ENCODE measurements at regions not wholly inside any gene's neighbourhood (a gene's known extent, or its start where the extent isn't known, plus 50 kb on each side); places are given as distances from the start of the nearest gene placed in this dataset.

DNA sequence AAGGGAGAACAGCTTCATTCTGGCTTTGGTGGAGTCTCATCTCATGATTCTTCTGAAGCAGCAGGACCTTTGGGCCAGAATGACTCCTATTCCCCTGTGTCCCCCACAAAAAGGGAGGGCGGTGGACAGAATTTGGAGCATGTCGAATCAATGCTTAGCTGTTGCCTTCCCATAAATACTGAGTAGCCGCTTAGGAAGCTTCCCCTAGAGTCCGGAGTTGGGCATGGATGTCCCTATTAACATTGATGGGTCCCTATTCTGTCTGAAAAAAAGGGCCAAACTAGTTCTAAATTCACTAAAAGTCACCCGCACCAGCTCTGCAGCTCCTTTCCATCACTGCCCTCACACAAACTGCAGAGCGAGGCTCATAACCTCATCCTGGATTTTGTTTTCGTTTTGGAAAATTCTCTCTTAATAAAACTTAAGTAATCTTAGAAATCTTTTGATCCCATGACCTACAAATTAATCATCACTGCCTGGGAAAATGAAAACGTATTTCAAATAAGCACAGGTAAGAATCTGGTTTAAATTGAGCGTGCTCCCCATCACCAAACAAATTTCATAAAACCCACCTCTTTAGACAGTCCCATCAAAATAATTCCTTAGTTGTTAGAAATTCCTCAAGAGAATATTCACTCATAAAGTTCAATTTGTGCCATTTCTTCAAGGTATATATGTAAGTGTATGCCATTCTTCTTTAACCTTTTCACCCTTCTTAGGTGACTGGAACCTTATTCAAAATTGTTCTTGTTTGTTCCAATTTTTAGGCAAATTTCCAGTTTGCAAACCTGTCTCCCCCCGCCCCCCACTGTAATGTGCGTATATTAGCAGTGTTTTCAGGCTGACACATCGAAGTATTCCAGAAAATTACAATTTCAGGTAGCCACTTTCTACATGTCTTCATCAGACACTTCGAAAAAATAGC, 53.3 kb upstream of the NKAP start:
- no peak for ATAC-seq (ENCODE audit: low FRiP score in 2 of 2)
- 13 to 34% methylated on average over 11 to 13 of the region's 13 CpGs for WGBS, 2 donors
- peaks cover 2 to 11% (median 5%) of the 10 kb centered on the region in 4 donors for H3K4me1 ChIP-seq
- H3K27me3 ChIP-seq, result peaks cover 0 to 4% (median 2%) of the 10 kb centered on the region in 4 donors
- no peak for DNase-seq
- H3K4me3 ChIP-seq, result no peak overlapping the region
- TF ChIP-seq CTCF (IDR thresholded peaks at IDR 0.05) (no peak), POLR2A (IDR thresholded peaks at IDR 0.05) (no peak), EP300 (IDR thresholded peaks at IDR 0.05) (no peak), POLR2AphosphoS5 (IDR thresholded peaks at IDR 0.05) (no peak)
- no peaks in the 10 kb centered on the region for H3K9me3 ChIP-seq
- no peak overlapping the region for H3K27ac ChIP-seq
- H3K36me3 ChIP-seq, result no peaks in the 10 kb centered on the region

DNA sequence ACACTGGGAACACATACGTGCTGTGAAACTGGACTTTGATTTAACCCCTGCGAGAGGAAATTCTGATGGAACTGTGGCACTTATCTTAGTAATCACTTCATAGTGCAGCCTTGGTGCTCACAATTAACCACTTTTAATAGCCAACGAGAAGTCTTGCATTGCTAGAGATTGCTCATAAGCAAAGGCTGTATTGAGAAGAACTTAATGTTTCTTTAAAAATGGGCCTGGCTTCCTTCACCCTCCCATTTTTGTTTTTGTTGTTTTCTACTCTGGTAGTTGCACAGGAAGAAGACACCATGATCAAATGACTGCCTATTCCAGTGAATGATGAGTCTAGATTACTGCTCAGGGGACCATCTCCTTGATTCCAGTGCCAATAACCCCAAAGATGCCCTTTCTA, 52.5 kb upstream of the NKAP start:
- H3K4me1 ChIP-seq, result peaks cover 7 to 16% (median 11%) of the 10 kb centered on the region in 4 donors
- no peak overlapping the region for H3K4me3 ChIP-seq
- H3K27me3 ChIP-seq, result peaks cover 0 to 4% (median 2%) of the 10 kb centered on the region in 4 donors
- DNase-seq (no peak), ATAC-seq (ENCODE audit: low FRiP score in 2 of 2) (no peak)
- H3K9me3 ChIP-seq, result no peaks in the 10 kb centered on the region
- no peaks in the 10 kb centered on the region for H3K36me3 ChIP-seq
- no peak for TF ChIP-seq POLR2AphosphoS5 (IDR thresholded peaks at IDR 0.05)
- no peak for TF ChIP-seq POLR2A (IDR thresholded peaks at IDR 0.05)
- no peak for TF ChIP-seq EP300 (IDR thresholded peaks at IDR 0.05)
- TF ChIP-seq CTCF (IDR thresholded peaks at IDR 0.05), result no peak
- 34 to 57% methylated on average over 2 to 3 of the region's 3 CpGs for WGBS, 2 donors
- no peak overlapping the region for H3K27ac ChIP-seq
